ENCODE measurements at regions not wholly inside any gene's neighbourhood (a gene's known extent, or its start where the extent isn't known, plus 50 kb on each side); places are given as distances from the start of the nearest gene placed in this dataset.

DNA sequence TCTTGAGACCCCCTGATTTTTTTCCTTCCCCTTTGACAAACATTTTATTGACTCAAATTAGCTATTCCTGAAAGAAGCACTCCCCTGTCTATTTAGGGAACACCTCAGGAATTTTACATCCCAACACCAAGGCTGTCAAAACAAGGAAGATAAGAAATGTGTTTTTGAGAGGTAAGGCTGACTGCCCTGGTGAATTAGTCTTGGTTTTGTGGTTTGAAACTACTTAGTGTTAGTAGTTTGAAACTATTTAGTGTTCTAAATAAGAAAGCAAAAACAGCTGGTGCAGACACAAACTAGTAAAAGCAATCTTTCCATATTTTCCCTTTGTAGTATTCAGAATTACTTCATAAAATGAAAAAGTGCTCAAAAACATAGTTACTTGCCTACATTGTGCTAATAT lies 120.7 kb downstream of the PCSK1 start:
- TF ChIP-seq, protein P1, sequence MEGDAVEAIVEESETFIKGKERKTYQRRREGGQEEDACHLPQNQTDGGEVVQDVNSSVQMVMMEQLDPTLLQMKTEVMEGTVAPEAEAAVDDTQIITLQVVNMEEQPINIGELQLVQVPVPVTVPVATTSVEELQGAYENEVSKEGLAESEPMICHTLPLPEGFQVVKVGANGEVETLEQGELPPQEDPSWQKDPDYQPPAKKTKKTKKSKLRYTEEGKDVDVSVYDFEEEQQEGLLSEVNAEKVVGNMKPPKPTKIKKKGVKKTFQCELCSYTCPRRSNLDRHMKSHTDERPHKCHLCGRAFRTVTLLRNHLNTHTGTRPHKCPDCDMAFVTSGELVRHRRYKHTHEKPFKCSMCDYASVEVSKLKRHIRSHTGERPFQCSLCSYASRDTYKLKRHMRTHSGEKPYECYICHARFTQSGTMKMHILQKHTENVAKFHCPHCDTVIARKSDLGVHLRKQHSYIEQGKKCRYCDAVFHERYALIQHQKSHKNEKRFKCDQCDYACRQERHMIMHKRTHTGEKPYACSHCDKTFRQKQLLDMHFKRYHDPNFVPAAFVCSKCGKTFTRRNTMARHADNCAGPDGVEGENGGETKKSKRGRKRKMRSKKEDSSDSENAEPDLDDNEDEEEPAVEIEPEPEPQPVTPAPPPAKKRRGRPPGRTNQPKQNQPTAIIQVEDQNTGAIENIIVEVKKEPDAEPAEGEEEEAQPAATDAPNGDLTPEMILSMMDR (IDR thresholded peaks at IDR 0.05; ENCODE audit: low read length), result no peak
- no peak for TF ChIP-seq EZH2 (IDR thresholded peaks at IDR 0.05; ENCODE audit: borderline replicate concordance, low read length)
